WTC11 (cell line): ENCODE measurements at regions not wholly inside any gene's neighbourhood (a gene's known extent, or its start where the extent isn't known, plus 50 kb on each side); places are given as distances from the start of the nearest gene placed in this dataset.
A peak's percentile ranks its signal among the peaks of the same experiment; 100 is the strongest.

ENCODE experiments used
- ATAC-seq: fragments of 200-7000 bp; cut with Tn5 transposase; 2 replicates; pipeline ENCODE4 v1.10.0; 2021; ENCODE audit warnings: mild to moderate bottlenecking, moderate library complexity
- CTCF ChIA-PET: fragments of 300-600 bp; sonication (Branson Sonifier 250); formaldehyde crosslinking; loops from one replicate; lab custom pipeline; 2021; ENCODE audit warnings: antibody characterized with exemption; lab: Charles Lee
- POLR2A ChIA-PET: fragments of 350-600 bp; sonication (Branson Sonifier 250); formaldehyde crosslinking; loops from one replicate; lab custom pipeline; 2021; ENCODE audit warnings: antibody characterized with exemption; lab: Charles Lee
- DNase-seq: peaks from one replicate; pipeline ENCODE4 v3.0.0; 2021; ENCODE audit warnings: low spot score
- H3K27ac Mint-ChIP-seq: 2 replicates; pipeline ENCODE4 v1.8.0; 2021; ENCODE audit warnings: mixed read lengths
- H3K27me3 Mint-ChIP-seq: 2 replicates; pipeline ENCODE4 v1.8.0; 2021; ENCODE audit warnings: low read depth, mild to moderate bottlenecking, moderate library complexity, mixed read lengths
- H3K36me3 Mint-ChIP-seq: 2 replicates; pipeline ENCODE4 v1.8.0; 2021; ENCODE audit warnings: mixed read lengths
- H3K4me1 Mint-ChIP-seq: 2 replicates; pipeline ENCODE4 v1.8.0; 2022; ENCODE audit warnings: mixed read lengths
- H3K4me3 Mint-ChIP-seq: 2 replicates; pipeline ENCODE4 v1.8.0; 2021; ENCODE audit warnings: mild to moderate bottlenecking, moderate library complexity, mixed read lengths
- H3K9me3 Mint-ChIP-seq: 2 replicates; pipeline ENCODE4 v1.8.0; 2021; ENCODE audit warnings: mixed read lengths
- CBFB ChIP-seq: sonication (generic); formaldehyde crosslinking; IDR thresholded peaks from 2 replicates; pipeline ENCODE4 v1.8.1; 2022; ENCODE audit warnings: mild to moderate bottlenecking, low read depth, missing genetic modification reagents
- CREB1 ChIP-seq: sonication (generic); formaldehyde crosslinking; IDR thresholded peaks from 2 replicates; pipeline ENCODE4 v1.8.0; 2023; ENCODE audit warnings: mild to moderate bottlenecking, missing genetic modification reagents
- ESRRA ChIP-seq: sonication (generic); formaldehyde crosslinking; IDR thresholded peaks from 2 replicates; pipeline ENCODE4 v1.8.1; 2022; ENCODE audit warnings: mild to moderate bottlenecking, missing genetic modification reagents, borderline replicate concordance
- ETV6 ChIP-seq: sonication (generic); formaldehyde crosslinking; IDR thresholded peaks from 2 replicates; pipeline ENCODE4 v1.8.1; 2022; ENCODE audit warnings: mild to moderate bottlenecking, missing genetic modification reagents
- FOXK1 ChIP-seq: sonication (generic); formaldehyde crosslinking; IDR thresholded peaks from 2 replicates; pipeline ENCODE4 v1.8.0; 2022; ENCODE audit warnings: mild to moderate bottlenecking, moderate library complexity, missing genetic modification reagents
- GTF2I ChIP-seq: fragments of 250-450 bp; sonication (Bioruptor Pico); conservative IDR thresholded peaks from 2 replicates; pipeline ENCODE4 v1.4.0; 2021; ENCODE audit warnings: mild to moderate bottlenecking
- HMGA2 ChIP-seq: fragments of 250-450 bp; sonication (Bioruptor Pico); IDR thresholded peaks from 2 replicates; pipeline ENCODE4 v1.4.0; 2021; ENCODE audit warnings: mild to moderate bottlenecking, moderate library complexity
- KAT7 ChIP-seq: sonication (generic); formaldehyde crosslinking; IDR thresholded peaks from 2 replicates; pipeline ENCODE4 v1.8.1; 2023; ENCODE audit warnings: missing genetic modification reagents, mild to moderate bottlenecking, borderline replicate concordance
- MXD4 ChIP-seq: fragments of 250-450 bp; sonication (Bioruptor Pico); IDR thresholded peaks from 2 replicates; pipeline ENCODE4 v1.8.0; 2021; ENCODE audit warnings: mild to moderate bottlenecking, moderate library complexity, borderline replicate concordance
- NR1H2 ChIP-seq: sonication (generic); formaldehyde crosslinking; IDR thresholded peaks from 2 replicates; pipeline ENCODE4 v1.9.0; 2021; ENCODE audit warnings: mild to moderate bottlenecking, moderate library complexity, missing genetic modification reagents
- TP53 ChIP-seq: sonication (generic); formaldehyde crosslinking; IDR thresholded peaks from 2 replicates; pipeline ENCODE4 v1.8.1; 2023; ENCODE audit warnings: mild to moderate bottlenecking, missing genetic modification reagents
- ZBTB21 ChIP-seq: sonication (generic); formaldehyde crosslinking; IDR thresholded peaks from 2 replicates; pipeline ENCODE4 v1.8.1; 2023; ENCODE audit warnings: mild to moderate bottlenecking, missing genetic modification reagents, borderline replicate concordance
- ZNF121 ChIP-seq: sonication (generic); formaldehyde crosslinking; IDR thresholded peaks from 2 replicates; pipeline ENCODE4 v1.8.0; 2023; ENCODE audit warnings: missing genetic modification reagents
- ZNF219 ChIP-seq: sonication (generic); formaldehyde crosslinking; IDR thresholded peaks from 2 replicates; pipeline ENCODE4 v1.8.0; 2023; ENCODE audit warnings: missing genetic modification reagents, mild to moderate bottlenecking, borderline replicate concordance
- ZNF263 ChIP-seq: sonication (generic); formaldehyde crosslinking; IDR thresholded peaks from 2 replicates; pipeline ENCODE4 v1.8.1; 2022; ENCODE audit warnings: low read depth, mild to moderate bottlenecking, moderate library complexity, missing genetic modification reagents
- TF ChIP-seq, protein P1 (sequence below): sonication (generic); formaldehyde crosslinking; IDR thresholded peaks from 2 replicates; pipeline ENCODE4 v1.8.0; 2022; ENCODE audit warnings: mild to moderate bottlenecking, missing genetic modification reagents
- TF ChIP-seq, protein P2 (sequence below): fragments of 250-450 bp; sonication (Bioruptor Pico); IDR thresholded peaks from 2 replicates; pipeline ENCODE4 v1.9.0; 2021; ENCODE audit warnings: mild to moderate bottlenecking
- TF ChIP-seq, protein P3 (sequence below): fragments of 200-600 bp; IDR thresholded peaks from 2 replicates; pipeline ENCODE4 v1.8.0; 2022; ENCODE audit warnings: antibody characterized with exemption
- TF ChIP-seq, protein P4 (sequence below): sonication (generic); formaldehyde crosslinking; IDR thresholded peaks from 2 replicates; pipeline ENCODE4 v1.8.1; 2023; ENCODE audit warnings: mild to moderate bottlenecking, moderate library complexity, missing genetic modification reagents
- TF ChIP-seq, protein P5 (sequence below): sonication (generic); formaldehyde crosslinking; IDR thresholded peaks from 2 replicates; pipeline ENCODE4 v1.8.1; 2023; ENCODE audit warnings: mild to moderate bottlenecking, missing genetic modification reagents, moderate library complexity
- TF ChIP-seq, protein P6 (sequence below): sonication (generic); formaldehyde crosslinking; IDR thresholded peaks from 2 replicates; pipeline ENCODE4 v1.8.0; 2022; ENCODE audit warnings: mild to moderate bottlenecking, missing genetic modification reagents
- TF ChIP-seq, protein P7 (sequence below): sonication (generic); formaldehyde crosslinking; IDR thresholded peaks from 2 replicates; pipeline ENCODE4 v1.8.0; 2022; ENCODE audit warnings: mild to moderate bottlenecking, missing genetic modification reagents

DNA sequence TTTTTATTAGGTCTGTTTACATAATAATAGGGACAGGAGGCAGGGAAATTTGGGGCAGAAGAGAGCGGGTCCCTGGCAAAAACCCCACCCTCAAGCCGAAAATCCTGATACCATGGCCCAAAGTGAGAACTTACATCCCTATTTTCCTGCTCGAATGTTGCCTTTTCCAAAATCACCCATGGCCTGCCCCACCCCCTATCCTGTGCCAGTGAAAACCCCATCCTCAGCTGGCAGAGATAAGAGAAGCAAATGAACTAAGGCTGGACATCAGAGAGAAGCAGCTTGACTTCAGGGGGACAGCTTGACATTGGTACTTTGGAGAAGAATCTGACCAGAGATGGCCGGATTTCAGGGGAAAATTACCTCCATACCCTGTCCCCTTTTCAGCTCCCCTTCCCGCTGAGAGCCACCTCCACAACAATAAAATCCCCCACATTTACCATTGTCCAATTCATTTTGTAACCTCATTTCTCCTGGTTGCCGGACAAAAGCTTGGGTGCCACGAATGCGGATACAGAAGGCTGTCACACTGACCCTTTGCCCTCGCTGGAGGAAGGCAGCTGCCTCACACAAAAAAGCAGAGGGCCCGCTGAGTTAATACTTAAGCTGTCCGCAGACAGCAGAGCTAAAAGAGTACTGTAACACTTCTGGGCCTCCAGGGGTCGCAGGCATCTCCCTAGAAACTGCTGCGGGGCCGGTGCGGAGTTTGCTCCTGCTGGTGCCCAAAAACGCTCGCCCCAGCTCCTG, 196.2 kb downstream of the SNCA start:
- ATAC-seq (peak; percentile 99), DNase-seq (peak; percentile 87)
- H3K4me3 Mint-ChIP-seq: peak overlapping the region; percentile 55
- no peaks in the 10 kb centered on the region for H3K9me3 Mint-ChIP-seq
- no peaks in the 10 kb centered on the region for H3K36me3 Mint-ChIP-seq
- ChIA-PET CTCF (interaction anchor here (0.5 to 2.1 kb wide), 45 partner anchors 9 to 414 kb away, joined by 3 to 19 read pairs (median 5); no protein-coding TSS in a partner anchor), POLR2A (no interaction called here)
- no peak for TF ChIP-seq TP53
- no peak for TF ChIP-seq KAT7 (CRISPR knock-in tag)
- TF ChIP-seq ZNF263 (CRISPR knock-in tag): no peak
- 0 out of 2 replicates have a peak, but pooled peaks have one; percentile 23 for TF ChIP-seq ZBTB21 (CRISPR knock-in tag)
- TF ChIP-seq, protein P1, sequence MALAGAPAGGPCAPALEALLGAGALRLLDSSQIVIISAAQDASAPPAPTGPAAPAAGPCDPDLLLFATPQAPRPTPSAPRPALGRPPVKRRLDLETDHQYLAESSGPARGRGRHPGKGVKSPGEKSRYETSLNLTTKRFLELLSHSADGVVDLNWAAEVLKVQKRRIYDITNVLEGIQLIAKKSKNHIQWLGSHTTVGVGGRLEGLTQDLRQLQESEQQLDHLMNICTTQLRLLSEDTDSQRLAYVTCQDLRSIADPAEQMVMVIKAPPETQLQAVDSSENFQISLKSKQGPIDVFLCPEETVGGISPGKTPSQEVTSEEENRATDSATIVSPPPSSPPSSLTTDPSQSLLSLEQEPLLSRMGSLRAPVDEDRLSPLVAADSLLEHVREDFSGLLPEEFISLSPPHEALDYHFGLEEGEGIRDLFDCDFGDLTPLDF (CRISPR knock-in tag): no peak
- peak; percentile 55; the same call in 1 of the 2 replicates for TF ChIP-seq ETV6
- TF ChIP-seq FOXK1: 0 out of 2 replicates have a peak, but pooled peaks have one; percentile 27
- TF ChIP-seq CBFB: no peak
- TF ChIP-seq, protein P2, sequence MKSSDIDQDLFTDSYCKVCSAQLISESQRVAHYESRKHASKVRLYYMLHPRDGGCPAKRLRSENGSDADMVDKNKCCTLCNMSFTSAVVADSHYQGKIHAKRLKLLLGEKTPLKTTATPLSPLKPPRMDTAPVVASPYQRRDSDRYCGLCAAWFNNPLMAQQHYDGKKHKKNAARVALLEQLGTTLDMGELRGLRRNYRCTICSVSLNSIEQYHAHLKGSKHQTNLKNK (CRISPR knock-in tag): no peak
- TF ChIP-seq, protein P3, sequence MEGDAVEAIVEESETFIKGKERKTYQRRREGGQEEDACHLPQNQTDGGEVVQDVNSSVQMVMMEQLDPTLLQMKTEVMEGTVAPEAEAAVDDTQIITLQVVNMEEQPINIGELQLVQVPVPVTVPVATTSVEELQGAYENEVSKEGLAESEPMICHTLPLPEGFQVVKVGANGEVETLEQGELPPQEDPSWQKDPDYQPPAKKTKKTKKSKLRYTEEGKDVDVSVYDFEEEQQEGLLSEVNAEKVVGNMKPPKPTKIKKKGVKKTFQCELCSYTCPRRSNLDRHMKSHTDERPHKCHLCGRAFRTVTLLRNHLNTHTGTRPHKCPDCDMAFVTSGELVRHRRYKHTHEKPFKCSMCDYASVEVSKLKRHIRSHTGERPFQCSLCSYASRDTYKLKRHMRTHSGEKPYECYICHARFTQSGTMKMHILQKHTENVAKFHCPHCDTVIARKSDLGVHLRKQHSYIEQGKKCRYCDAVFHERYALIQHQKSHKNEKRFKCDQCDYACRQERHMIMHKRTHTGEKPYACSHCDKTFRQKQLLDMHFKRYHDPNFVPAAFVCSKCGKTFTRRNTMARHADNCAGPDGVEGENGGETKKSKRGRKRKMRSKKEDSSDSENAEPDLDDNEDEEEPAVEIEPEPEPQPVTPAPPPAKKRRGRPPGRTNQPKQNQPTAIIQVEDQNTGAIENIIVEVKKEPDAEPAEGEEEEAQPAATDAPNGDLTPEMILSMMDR: peak; percentile 76
- TF ChIP-seq CREB1: no peak
- TF ChIP-seq, protein P4, sequence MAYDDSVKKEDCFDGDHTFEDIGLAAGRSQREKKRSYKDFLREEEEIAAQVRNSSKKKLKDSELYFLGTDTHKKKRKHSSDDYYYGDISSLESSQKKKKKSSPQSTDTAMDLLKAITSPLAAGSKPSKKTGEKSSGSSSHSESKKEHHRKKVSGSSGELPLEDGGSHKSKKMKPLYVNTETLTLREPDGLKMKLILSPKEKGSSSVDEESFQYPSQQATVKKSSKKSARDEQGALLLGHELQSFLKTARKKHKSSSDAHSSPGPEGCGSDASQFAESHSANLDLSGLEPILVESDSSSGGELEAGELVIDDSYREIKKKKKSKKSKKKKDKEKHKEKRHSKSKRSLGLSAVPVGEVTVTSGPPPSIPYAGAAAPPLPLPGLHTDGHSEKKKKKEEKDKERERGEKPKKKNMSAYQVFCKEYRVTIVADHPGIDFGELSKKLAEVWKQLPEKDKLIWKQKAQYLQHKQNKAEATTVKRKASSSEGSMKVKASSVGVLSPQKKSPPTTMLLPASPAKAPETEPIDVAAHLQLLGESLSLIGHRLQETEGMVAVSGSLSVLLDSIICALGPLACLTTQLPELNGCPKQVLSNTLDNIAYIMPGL (CRISPR knock-in tag): peak; percentile 53; the same call in 1 of the 2 replicates
- TF ChIP-seq ZNF121 (CRISPR knock-in tag): no peak
- no peak for TF ChIP-seq MXD4
- H3K27me3 Mint-ChIP-seq: peaks cover 3% of the 10 kb centered on the region; the same call in 1 of the 2 replicates
- peaks cover 7% of the 10 kb centered on the region for H3K4me1 Mint-ChIP-seq
- no peak overlapping the region; the same call in 1 of the 2 replicates for H3K27ac Mint-ChIP-seq

DNA sequence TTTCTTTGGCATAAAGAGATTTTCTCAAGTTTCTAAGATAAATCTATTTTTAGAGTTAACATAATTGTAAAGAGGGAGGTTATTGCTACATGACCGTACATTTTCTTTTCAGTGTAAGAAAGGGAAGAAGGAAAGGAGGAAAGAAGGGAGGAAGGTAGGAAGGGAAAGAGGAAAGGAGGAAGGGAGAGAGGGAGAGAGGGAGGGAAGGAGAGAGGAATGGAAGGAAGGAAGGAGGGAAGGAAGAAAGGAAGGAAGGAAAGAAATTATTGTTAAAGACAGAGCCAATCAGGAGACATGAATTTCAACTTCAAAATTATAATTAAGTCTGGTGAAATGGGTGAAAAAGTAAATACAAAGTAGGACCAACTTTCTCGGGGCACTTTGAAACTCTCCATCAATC, 197.6 kb downstream of the SNCA start:
- Mint-ChIP-seq H3K27me3 (peaks cover 3% of the 10 kb centered on the region; the same call in 1 of the 2 replicates), H3K4me3 (no peak overlapping the region), H3K27ac (no peak overlapping the region), H3K9me3 (no peaks in the 10 kb centered on the region), H3K36me3 (no peaks in the 10 kb centered on the region), H3K4me1 (peaks cover 7% of the 10 kb centered on the region)
- no peak for DNase-seq
- ATAC-seq: no peak
- ChIA-PET CTCF (no interaction called here), POLR2A (no interaction called here)
- TF ChIP-seq NR1H2 (CRISPR knock-in tag) (no peak), ESRRA (CRISPR knock-in tag) (no peak), GTF2I (no peak), HMGA2 (CRISPR knock-in tag) (no peak; the same call in 1 of the 2 replicates), ZNF219 (CRISPR knock-in tag) (no peak)
- TF ChIP-seq, protein P5, sequence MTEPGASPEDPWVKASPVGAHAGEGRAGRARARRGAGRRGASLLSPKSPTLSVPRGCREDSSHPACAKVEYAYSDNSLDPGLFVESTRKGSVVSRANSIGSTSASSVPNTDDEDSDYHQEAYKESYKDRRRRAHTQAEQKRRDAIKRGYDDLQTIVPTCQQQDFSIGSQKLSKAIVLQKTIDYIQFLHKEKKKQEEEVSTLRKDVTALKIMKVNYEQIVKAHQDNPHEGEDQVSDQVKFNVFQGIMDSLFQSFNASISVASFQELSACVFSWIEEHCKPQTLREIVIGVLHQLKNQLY (CRISPR knock-in tag): no peak
- TF ChIP-seq, protein P6, sequence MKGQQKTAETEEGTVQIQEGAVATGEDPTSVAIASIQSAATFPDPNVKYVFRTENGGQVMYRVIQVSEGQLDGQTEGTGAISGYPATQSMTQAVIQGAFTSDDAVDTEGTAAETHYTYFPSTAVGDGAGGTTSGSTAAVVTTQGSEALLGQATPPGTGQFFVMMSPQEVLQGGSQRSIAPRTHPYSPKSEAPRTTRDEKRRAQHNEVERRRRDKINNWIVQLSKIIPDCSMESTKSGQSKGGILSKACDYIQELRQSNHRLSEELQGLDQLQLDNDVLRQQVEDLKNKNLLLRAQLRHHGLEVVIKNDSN: no peak
- TF ChIP-seq, protein P1 (CRISPR knock-in tag): no peak
- TF ChIP-seq, protein P7, sequence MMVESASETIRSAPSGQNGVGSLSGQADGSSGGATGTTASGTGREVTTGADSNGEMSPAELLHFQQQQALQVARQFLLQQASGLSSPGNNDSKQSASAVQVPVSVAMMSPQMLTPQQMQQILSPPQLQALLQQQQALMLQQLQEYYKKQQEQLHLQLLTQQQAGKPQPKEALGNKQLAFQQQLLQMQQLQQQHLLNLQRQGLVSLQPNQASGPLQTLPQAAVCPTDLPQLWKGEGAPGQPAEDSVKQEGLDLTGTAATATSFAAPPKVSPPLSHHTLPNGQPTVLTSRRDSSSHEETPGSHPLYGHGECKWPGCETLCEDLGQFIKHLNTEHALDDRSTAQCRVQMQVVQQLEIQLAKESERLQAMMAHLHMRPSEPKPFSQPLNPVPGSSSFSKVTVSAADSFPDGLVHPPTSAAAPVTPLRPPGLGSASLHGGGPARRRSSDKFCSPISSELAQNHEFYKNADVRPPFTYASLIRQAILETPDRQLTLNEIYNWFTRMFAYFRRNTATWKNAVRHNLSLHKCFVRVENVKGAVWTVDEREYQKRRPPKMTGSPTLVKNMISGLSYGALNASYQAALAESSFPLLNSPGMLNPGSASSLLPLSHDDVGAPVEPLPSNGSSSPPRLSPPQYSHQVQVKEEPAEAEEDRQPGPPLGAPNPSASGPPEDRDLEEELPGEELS: no peak
